ENCODE measurements at regions not wholly inside any gene's neighbourhood (a gene's known extent, or its start where the extent isn't known, plus 50 kb on each side); places are given as distances from the start of the nearest gene placed in this dataset.

DNA sequence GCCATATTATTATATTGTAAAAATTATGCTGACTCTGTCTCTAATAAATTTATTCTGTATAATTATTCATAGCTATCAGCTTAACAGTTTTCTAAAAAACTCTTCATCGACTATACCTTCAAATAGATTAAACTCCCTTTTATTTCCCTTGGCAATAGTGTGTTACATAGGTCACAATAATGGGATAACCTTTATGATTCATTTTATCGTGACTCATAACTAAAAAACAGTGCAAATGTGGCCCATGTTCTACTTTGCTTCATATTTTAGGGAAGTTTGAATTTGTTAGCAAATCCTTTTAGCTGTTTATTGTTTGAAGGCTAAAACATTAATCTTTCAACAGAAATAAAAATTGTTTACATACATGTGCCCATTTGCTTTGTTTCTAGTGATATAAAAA is 783.2 kb upstream of the CDH2 start:
- WGBS (ENCODE audit: insufficient coverage): no CpG with 5 or more reads among the region's 2 CpGs
- no peak overlapping the region for H3K4me3 ChIP-seq (ENCODE audit: control extremely low read depth in 1 of 5, extremely low read depth in 1 of 5, insufficient read depth in 1 of 5, low read depth in 2 of 5, low read length in 4 of 5)
- POLR2A ChIA-PET: no interaction called here
- CTCF ChIA-PET: no interaction called here
- no peaks in the 10 kb centered on the region for H3K27me3 Mint-ChIP-seq
- intact Hi-C loops (cut with micrococcal nuclease): no loop called here
- no peak overlapping the region for H3K27ac ChIP-seq (ENCODE audit: low read length in 2 of 2)
- H3K79me2 ChIP-seq (ENCODE audit: control insufficient read depth, insufficient read depth, low read length): no peaks in the 10 kb centered on the region
- TF ChIP-seq, protein P1, sequence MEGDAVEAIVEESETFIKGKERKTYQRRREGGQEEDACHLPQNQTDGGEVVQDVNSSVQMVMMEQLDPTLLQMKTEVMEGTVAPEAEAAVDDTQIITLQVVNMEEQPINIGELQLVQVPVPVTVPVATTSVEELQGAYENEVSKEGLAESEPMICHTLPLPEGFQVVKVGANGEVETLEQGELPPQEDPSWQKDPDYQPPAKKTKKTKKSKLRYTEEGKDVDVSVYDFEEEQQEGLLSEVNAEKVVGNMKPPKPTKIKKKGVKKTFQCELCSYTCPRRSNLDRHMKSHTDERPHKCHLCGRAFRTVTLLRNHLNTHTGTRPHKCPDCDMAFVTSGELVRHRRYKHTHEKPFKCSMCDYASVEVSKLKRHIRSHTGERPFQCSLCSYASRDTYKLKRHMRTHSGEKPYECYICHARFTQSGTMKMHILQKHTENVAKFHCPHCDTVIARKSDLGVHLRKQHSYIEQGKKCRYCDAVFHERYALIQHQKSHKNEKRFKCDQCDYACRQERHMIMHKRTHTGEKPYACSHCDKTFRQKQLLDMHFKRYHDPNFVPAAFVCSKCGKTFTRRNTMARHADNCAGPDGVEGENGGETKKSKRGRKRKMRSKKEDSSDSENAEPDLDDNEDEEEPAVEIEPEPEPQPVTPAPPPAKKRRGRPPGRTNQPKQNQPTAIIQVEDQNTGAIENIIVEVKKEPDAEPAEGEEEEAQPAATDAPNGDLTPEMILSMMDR (IDR thresholded peaks at IDR 0.05): no peak
- ATAC-seq (ENCODE audit: low read depth) (no peak), DNase-seq (no peak)
- H3K9me3 Mint-ChIP-seq (ENCODE audit: insufficient read depth): no peaks in the 10 kb centered on the region
- no peaks in the 10 kb centered on the region for H3K36me3 ChIP-seq (replicated peaks in 1 of 2; ENCODE audit: control extremely low read depth in 1 of 2, control insufficient read depth in 1 of 2, extremely low read depth in 1 of 2, insufficient read depth in 2 of 2, low read length in 1 of 2)
- no peak overlapping the region for H2AFZ ChIP-seq (ENCODE audit: insufficient read depth, low read depth, low read length, poor library complexity, severe bottlenecking)
- H3K9me3 ChIP-seq (ENCODE audit: control extremely low read depth in 1 of 3, control insufficient read depth in 2 of 3, insufficient read depth in 1 of 3, low read length in 2 of 3): no peaks in the 10 kb centered on the region
- no peak overlapping the region for H3K4me2 ChIP-seq (replicated peaks; ENCODE audit: low read depth, low read length, poor library complexity, severe bottlenecking)
- no peak overlapping the region for H3K4me3 Mint-ChIP-seq
- H3K27ac Mint-ChIP-seq: no peak overlapping the region
- H4K20me1 ChIP-seq (ENCODE audit: control insufficient read depth, insufficient read depth, low read length, poor library complexity, severe bottlenecking): no peaks in the 10 kb centered on the region
- no peaks in the 10 kb centered on the region for H3K27me3 ChIP-seq (replicated peaks in 1 of 4; ENCODE audit: control extremely low read depth in 1 of 4, control insufficient read depth in 3 of 4, insufficient read depth in 4 of 4, low read length in 3 of 4)
- no peak overlapping the region for H3K9ac ChIP-seq (ENCODE audit: low read length)
- no peaks in the 10 kb centered on the region for H3K4me1 ChIP-seq (ENCODE audit: control insufficient read depth in 2 of 2, insufficient read depth in 2 of 2, low read length in 2 of 2)
- H3K4me1 Mint-ChIP-seq: no peaks in the 10 kb centered on the region

- DNase-seq (no peak), ATAC-seq (ENCODE audit: low read depth) (no peak)
- Mint-ChIP-seq H3K27me3 (no peaks in the 10 kb centered on the region), H3K4me3 (no peak overlapping the region), H3K4me1 (no peaks in the 10 kb centered on the region), H3K27ac (no peak overlapping the region), H3K9me3 (ENCODE audit: insufficient read depth) (no peaks in the 10 kb centered on the region)
- Histone ChIP-seq H4K20me1 (ENCODE audit: control insufficient read depth, insufficient read depth, low read length, poor library complexity, severe bottlenecking) (no peaks in the 10 kb centered on the region), H3K79me2 (ENCODE audit: control insufficient read depth, insufficient read depth, low read length) (no peaks in the 10 kb centered on the region), H3K4me1 (ENCODE audit: control insufficient read depth in 2 of 2, insufficient read depth in 2 of 2, low read length in 2 of 2) (no peaks in the 10 kb centered on the region), H3K36me3 (replicated peaks in 1 of 2; ENCODE audit: control extremely low read depth in 1 of 2, control insufficient read depth in 1 of 2, extremely low read depth in 1 of 2, insufficient read depth in 2 of 2, low read length in 1 of 2) (no peaks in the 10 kb centered on the region), H3K27ac (ENCODE audit: low read length in 2 of 2) (no peak overlapping the region), H3K9ac (ENCODE audit: low read length) (no peak overlapping the region), H3K4me3 (ENCODE audit: control extremely low read depth in 1 of 5, extremely low read depth in 1 of 5, insufficient read depth in 1 of 5, low read depth in 2 of 5, low read length in 4 of 5) (no peak overlapping the region), H3K9me3 (ENCODE audit: control extremely low read depth in 1 of 3, control insufficient read depth in 2 of 3, insufficient read depth in 1 of 3, low read length in 2 of 3) (peaks cover 0 to 7% (median 6%) of the 10 kb centered on the region in 3 donors), H3K4me2 (replicated peaks; ENCODE audit: low read depth, low read length, poor library complexity, severe bottlenecking) (no peak overlapping the region), H2AFZ (ENCODE audit: insufficient read depth, low read depth, low read length, poor library complexity, severe bottlenecking) (no peak overlapping the region), H3K27me3 (replicated peaks in 1 of 4; ENCODE audit: control extremely low read depth in 1 of 4, control insufficient read depth in 3 of 4, insufficient read depth in 4 of 4, low read length in 3 of 4) (no peaks in the 10 kb centered on the region)
- intact Hi-C loops (cut with micrococcal nuclease): no loop called here
- TF ChIP-seq EZH2 (IDR thresholded peaks at IDR 0.05; ENCODE audit: borderline replicate concordance, insufficient read depth, low read depth, low read length, poor library complexity, severe bottlenecking): no peak
- TF ChIP-seq, protein P1 (IDR thresholded peaks at IDR 0.05): no peak
- CTCF ChIA-PET: no interaction called here
- POLR2A ChIA-PET: no interaction called here
Observed at GRCh38 chr18:28952339-28952738, 775.4 kb upstream of the CDH2 start.

All from B cell (primary cell).